ENCODE measurements at regions not wholly inside any gene's neighbourhood (a gene's known extent, or its start where the extent isn't known, plus 50 kb on each side); places are given as distances from the start of the nearest gene placed in this dataset.

DNA sequence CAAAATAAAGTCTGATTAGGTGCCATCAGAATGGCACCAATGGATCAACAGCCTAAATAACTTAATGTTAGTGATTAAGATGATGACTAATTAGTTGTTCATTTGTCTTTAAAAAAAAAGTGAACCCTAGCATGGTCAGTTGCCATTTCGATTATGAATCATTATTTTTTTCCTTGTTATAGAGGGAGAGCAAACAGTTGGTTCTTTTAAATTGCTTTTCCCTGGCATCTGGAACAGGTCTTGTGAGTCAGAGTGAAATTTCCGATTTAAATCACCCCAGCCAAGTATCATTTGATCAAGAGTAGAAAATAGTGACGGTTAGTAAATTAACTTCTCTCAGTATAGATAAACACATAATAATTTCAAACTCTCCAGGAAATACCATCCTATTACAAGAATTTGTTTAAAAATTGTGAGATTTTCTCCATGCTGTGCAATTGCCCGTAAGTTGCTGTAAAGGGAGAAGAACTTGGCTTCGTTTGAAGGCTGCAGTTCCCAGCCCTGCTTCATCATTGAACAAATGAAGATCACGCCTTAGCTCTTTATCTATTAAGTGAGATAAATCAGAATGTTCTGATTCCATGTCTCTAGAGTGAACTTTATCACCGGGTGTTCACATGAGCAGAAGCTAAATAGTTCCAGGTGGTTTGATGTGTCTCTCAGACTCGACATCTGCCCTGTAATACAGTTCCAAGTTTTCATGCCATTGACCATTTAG lies 741.3 kb downstream of the DOK5 start:
- TF ChIP-seq, protein P1, sequence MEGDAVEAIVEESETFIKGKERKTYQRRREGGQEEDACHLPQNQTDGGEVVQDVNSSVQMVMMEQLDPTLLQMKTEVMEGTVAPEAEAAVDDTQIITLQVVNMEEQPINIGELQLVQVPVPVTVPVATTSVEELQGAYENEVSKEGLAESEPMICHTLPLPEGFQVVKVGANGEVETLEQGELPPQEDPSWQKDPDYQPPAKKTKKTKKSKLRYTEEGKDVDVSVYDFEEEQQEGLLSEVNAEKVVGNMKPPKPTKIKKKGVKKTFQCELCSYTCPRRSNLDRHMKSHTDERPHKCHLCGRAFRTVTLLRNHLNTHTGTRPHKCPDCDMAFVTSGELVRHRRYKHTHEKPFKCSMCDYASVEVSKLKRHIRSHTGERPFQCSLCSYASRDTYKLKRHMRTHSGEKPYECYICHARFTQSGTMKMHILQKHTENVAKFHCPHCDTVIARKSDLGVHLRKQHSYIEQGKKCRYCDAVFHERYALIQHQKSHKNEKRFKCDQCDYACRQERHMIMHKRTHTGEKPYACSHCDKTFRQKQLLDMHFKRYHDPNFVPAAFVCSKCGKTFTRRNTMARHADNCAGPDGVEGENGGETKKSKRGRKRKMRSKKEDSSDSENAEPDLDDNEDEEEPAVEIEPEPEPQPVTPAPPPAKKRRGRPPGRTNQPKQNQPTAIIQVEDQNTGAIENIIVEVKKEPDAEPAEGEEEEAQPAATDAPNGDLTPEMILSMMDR (IDR thresholded peaks at IDR 0.05): no peak
- no peak for TF ChIP-seq POLR2A (IDR thresholded peaks at IDR 0.05)
- TF ChIP-seq POLR2AphosphoS5 (IDR thresholded peaks at IDR 0.05; ENCODE audit: insufficient read depth in 1 of 2, low read depth in 1 of 2): no peak

All from vagina (tissue), 2 donors.